ENCODE measurements at regions not wholly inside any gene's neighbourhood (a gene's known extent, or its start where the extent isn't known, plus 50 kb on each side); places are given as distances from the start of the nearest gene placed in this dataset.

GRCh38 chr5:167870055-167870454, 421.4 kb upstream of the WWC1 start:
- no peaks in the 10 kb centered on the region for H3K9me3 ChIP-seq (ENCODE audit: control insufficient read depth in 5 of 5, low read length in 5 of 5)
- H3K36me3 ChIP-seq (ENCODE audit: control insufficient read depth in 5 of 5, insufficient read depth in 5 of 5, low read length in 5 of 5): no peaks in the 10 kb centered on the region
- H3K9ac ChIP-seq (ENCODE audit: low read length in 5 of 5): no peak overlapping the region
- no peak overlapping the region for H3K4me3 ChIP-seq (ENCODE audit: low read depth in 1 of 5, low read length in 5 of 5)
- H3K27ac ChIP-seq (ENCODE audit: low read depth, low read length): no peak overlapping the region
- H3K4me1 ChIP-seq (ENCODE audit: control insufficient read depth in 5 of 5, insufficient read depth in 5 of 5, low read length in 5 of 5): no peaks in the 10 kb centered on the region
- H3K27me3 ChIP-seq (ENCODE audit: control insufficient read depth in 5 of 5, insufficient read depth in 4 of 5, low read length in 5 of 5): no peaks in the 10 kb centered on the region

GRCh38 chr5:167871091-167871490, 420.4 kb upstream of the WWC1 start:
- Histone ChIP-seq H3K27ac (ENCODE audit: low read depth, low read length) (no peak overlapping the region), H3K4me1 (ENCODE audit: control insufficient read depth in 5 of 5, insufficient read depth in 5 of 5, low read length in 5 of 5) (no peaks in the 10 kb centered on the region), H3K9me3 (ENCODE audit: control insufficient read depth in 5 of 5, low read length in 5 of 5) (no peaks in the 10 kb centered on the region), H3K36me3 (ENCODE audit: control insufficient read depth in 5 of 5, insufficient read depth in 5 of 5, low read length in 5 of 5) (no peaks in the 10 kb centered on the region), H3K9ac (ENCODE audit: low read length in 5 of 5) (no peak overlapping the region), H3K4me3 (ENCODE audit: low read depth in 1 of 5, low read length in 5 of 5) (no peak overlapping the region), H3K27me3 (ENCODE audit: control insufficient read depth in 5 of 5, insufficient read depth in 4 of 5, low read length in 5 of 5) (no peaks in the 10 kb centered on the region)

GRCh38 chr5:167872791-167873190, 418.7 kb upstream of the WWC1 start:
- H3K9ac ChIP-seq (ENCODE audit: low read length in 5 of 5): no peak overlapping the region
- no peaks in the 10 kb centered on the region for H3K4me1 ChIP-seq (ENCODE audit: control insufficient read depth in 5 of 5, insufficient read depth in 5 of 5, low read length in 5 of 5)
- no peaks in the 10 kb centered on the region for H3K9me3 ChIP-seq (ENCODE audit: control insufficient read depth in 5 of 5, low read length in 5 of 5)
- no peak overlapping the region for H3K4me3 ChIP-seq (ENCODE audit: low read depth in 1 of 5, low read length in 5 of 5)
- H3K36me3 ChIP-seq (ENCODE audit: control insufficient read depth in 5 of 5, insufficient read depth in 5 of 5, low read length in 5 of 5): no peaks in the 10 kb centered on the region
- no peak overlapping the region for H3K27ac ChIP-seq (ENCODE audit: low read depth, low read length)
- H3K27me3 ChIP-seq (ENCODE audit: control insufficient read depth in 5 of 5, insufficient read depth in 4 of 5, low read length in 5 of 5): no peaks in the 10 kb centered on the region

GRCh38 chr5:167877114-167877722, 414.2 kb upstream of the WWC1 start:
- Histone ChIP-seq H3K4me3 (ENCODE audit: low read depth in 1 of 5, low read length in 5 of 5) (no peak overlapping the region), H3K27ac (ENCODE audit: low read depth, low read length) (no peak overlapping the region), H3K9ac (ENCODE audit: low read length in 5 of 5) (no peak overlapping the region), H3K27me3 (ENCODE audit: control insufficient read depth in 5 of 5, insufficient read depth in 4 of 5, low read length in 5 of 5) (no peaks in the 10 kb centered on the region), H3K36me3 (ENCODE audit: control insufficient read depth in 5 of 5, insufficient read depth in 5 of 5, low read length in 5 of 5) (no peaks in the 10 kb centered on the region), H3K4me1 (ENCODE audit: control insufficient read depth in 5 of 5, insufficient read depth in 5 of 5, low read length in 5 of 5) (no peaks in the 10 kb centered on the region), H3K9me3 (ENCODE audit: control insufficient read depth in 5 of 5, low read length in 5 of 5) (no peaks in the 10 kb centered on the region)

- Histone ChIP-seq H3K9ac (ENCODE audit: low read length in 5 of 5) (no peak overlapping the region), H3K36me3 (ENCODE audit: control insufficient read depth in 5 of 5, insufficient read depth in 5 of 5, low read length in 5 of 5) (no peaks in the 10 kb centered on the region), H3K27me3 (ENCODE audit: control insufficient read depth in 5 of 5, insufficient read depth in 4 of 5, low read length in 5 of 5) (no peaks in the 10 kb centered on the region), H3K27ac (ENCODE audit: low read depth, low read length) (no peak overlapping the region), H3K4me1 (ENCODE audit: control insufficient read depth in 5 of 5, insufficient read depth in 5 of 5, low read length in 5 of 5) (no peaks in the 10 kb centered on the region), H3K9me3 (ENCODE audit: control insufficient read depth in 5 of 5, low read length in 5 of 5) (peaks cover 0 to 6% (median 0%) of the 10 kb centered on the region in 5 donors), H3K4me3 (ENCODE audit: low read depth in 1 of 5, low read length in 5 of 5) (no peak overlapping the region)
Observed at GRCh38 chr5:167877924-167878323, 413.5 kb upstream of the WWC1 start.

- H3K4me3 ChIP-seq (ENCODE audit: low read depth in 1 of 5, low read length in 5 of 5): no peak overlapping the region
- no peak overlapping the region for H3K27ac ChIP-seq (ENCODE audit: low read depth, low read length)
- no peak overlapping the region for H3K9ac ChIP-seq (ENCODE audit: low read length in 5 of 5)
- no peaks in the 10 kb centered on the region for H3K4me1 ChIP-seq (ENCODE audit: control insufficient read depth in 5 of 5, insufficient read depth in 5 of 5, low read length in 5 of 5)
- no peaks in the 10 kb centered on the region for H3K27me3 ChIP-seq (ENCODE audit: control insufficient read depth in 5 of 5, insufficient read depth in 4 of 5, low read length in 5 of 5)
- no peaks in the 10 kb centered on the region for H3K36me3 ChIP-seq (ENCODE audit: control insufficient read depth in 5 of 5, insufficient read depth in 5 of 5, low read length in 5 of 5)
- H3K9me3 ChIP-seq (ENCODE audit: control insufficient read depth in 5 of 5, low read length in 5 of 5): peaks cover 0 to 6% (median 0%) of the 10 kb centered on the region in 5 donors
Observed at GRCh38 chr5:167880420-167880819, 411.0 kb upstream of the WWC1 start.

- no peaks in the 10 kb centered on the region for H3K27me3 ChIP-seq (ENCODE audit: control insufficient read depth in 5 of 5, insufficient read depth in 4 of 5, low read length in 5 of 5)
- H3K9me3 ChIP-seq (ENCODE audit: control insufficient read depth in 5 of 5, low read length in 5 of 5): peaks cover 0 to 6% (median 0%) of the 10 kb centered on the region in 5 donors
- H3K4me3 ChIP-seq (ENCODE audit: low read depth in 1 of 5, low read length in 5 of 5): no peak overlapping the region
Observed at GRCh38 chr5:167881041-167881440, 410.4 kb upstream of the WWC1 start.

GRCh38 chr5:167886196-167886595, 405.2 kb upstream of the WWC1 start:
- no peak overlapping the region for H3K27ac ChIP-seq (ENCODE audit: low read depth, low read length)
- H3K9me3 ChIP-seq (ENCODE audit: control insufficient read depth in 5 of 5, low read length in 5 of 5): peaks cover 0 to 6% (median 0%) of the 10 kb centered on the region in 5 donors
- H3K27me3 ChIP-seq (ENCODE audit: control insufficient read depth in 5 of 5, insufficient read depth in 4 of 5, low read length in 5 of 5): no peaks in the 10 kb centered on the region
- H3K4me3 ChIP-seq (ENCODE audit: low read depth in 1 of 5, low read length in 5 of 5): no peak overlapping the region
- H3K9ac ChIP-seq (ENCODE audit: low read length in 5 of 5): no peak overlapping the region
- no peaks in the 10 kb centered on the region for H3K4me1 ChIP-seq (ENCODE audit: control insufficient read depth in 5 of 5, insufficient read depth in 5 of 5, low read length in 5 of 5)
- H3K36me3 ChIP-seq (ENCODE audit: control insufficient read depth in 5 of 5, insufficient read depth in 5 of 5, low read length in 5 of 5): no peaks in the 10 kb centered on the region

More at GRCh38 chr5:167881041-167881440, 410.4 kb upstream of the WWC1 start:
- Histone ChIP-seq H3K36me3 (ENCODE audit: control insufficient read depth in 5 of 5, insufficient read depth in 5 of 5, low read length in 5 of 5) (no peaks in the 10 kb centered on the region), H3K4me1 (ENCODE audit: control insufficient read depth in 5 of 5, insufficient read depth in 5 of 5, low read length in 5 of 5) (no peaks in the 10 kb centered on the region), H3K9ac (ENCODE audit: low read length in 5 of 5) (no peak overlapping the region), H3K27ac (ENCODE audit: low read depth, low read length) (no peak overlapping the region)

GRCh38 chr5:167888393-167888792, 403.1 kb upstream of the WWC1 start:
- Histone ChIP-seq H3K9ac (ENCODE audit: low read length in 5 of 5) (no peak overlapping the region), H3K9me3 (ENCODE audit: control insufficient read depth in 5 of 5, low read length in 5 of 5) (no peaks in the 10 kb centered on the region), H3K27me3 (ENCODE audit: control insufficient read depth in 5 of 5, insufficient read depth in 4 of 5, low read length in 5 of 5) (no peaks in the 10 kb centered on the region), H3K27ac (ENCODE audit: low read depth, low read length) (no peak overlapping the region), H3K36me3 (ENCODE audit: control insufficient read depth in 5 of 5, insufficient read depth in 5 of 5, low read length in 5 of 5) (no peaks in the 10 kb centered on the region), H3K4me3 (ENCODE audit: low read depth in 1 of 5, low read length in 5 of 5) (no peak overlapping the region), H3K4me1 (ENCODE audit: control insufficient read depth in 5 of 5, insufficient read depth in 5 of 5, low read length in 5 of 5) (peaks cover 0 to 4% (median 0%) of the 10 kb centered on the region in 5 donors)

- Histone ChIP-seq H3K4me3 (ENCODE audit: low read depth in 1 of 5, low read length in 5 of 5) (no peak overlapping the region), H3K27me3 (ENCODE audit: control insufficient read depth in 5 of 5, insufficient read depth in 4 of 5, low read length in 5 of 5) (no peaks in the 10 kb centered on the region), H3K4me1 (ENCODE audit: control insufficient read depth in 5 of 5, insufficient read depth in 5 of 5, low read length in 5 of 5) (peaks cover 0 to 4% (median 0%) of the 10 kb centered on the region in 5 donors), H3K27ac (ENCODE audit: low read depth, low read length) (no peak overlapping the region), H3K36me3 (ENCODE audit: control insufficient read depth in 5 of 5, insufficient read depth in 5 of 5, low read length in 5 of 5) (no peaks in the 10 kb centered on the region), H3K9ac (ENCODE audit: low read length in 5 of 5) (no peak overlapping the region), H3K9me3 (ENCODE audit: control insufficient read depth in 5 of 5, low read length in 5 of 5) (no peaks in the 10 kb centered on the region)
Observed at GRCh38 chr5:167889276-167889675, 402.2 kb upstream of the WWC1 start.

Measured in subcutaneous abdominal adipose tissue (tissue), 5 donors.